ENCODE measurements at regions not wholly inside any gene's neighbourhood (a gene's known extent, or its start where the extent isn't known, plus 50 kb on each side); places are given as distances from the start of the nearest gene placed in this dataset.

DNA sequence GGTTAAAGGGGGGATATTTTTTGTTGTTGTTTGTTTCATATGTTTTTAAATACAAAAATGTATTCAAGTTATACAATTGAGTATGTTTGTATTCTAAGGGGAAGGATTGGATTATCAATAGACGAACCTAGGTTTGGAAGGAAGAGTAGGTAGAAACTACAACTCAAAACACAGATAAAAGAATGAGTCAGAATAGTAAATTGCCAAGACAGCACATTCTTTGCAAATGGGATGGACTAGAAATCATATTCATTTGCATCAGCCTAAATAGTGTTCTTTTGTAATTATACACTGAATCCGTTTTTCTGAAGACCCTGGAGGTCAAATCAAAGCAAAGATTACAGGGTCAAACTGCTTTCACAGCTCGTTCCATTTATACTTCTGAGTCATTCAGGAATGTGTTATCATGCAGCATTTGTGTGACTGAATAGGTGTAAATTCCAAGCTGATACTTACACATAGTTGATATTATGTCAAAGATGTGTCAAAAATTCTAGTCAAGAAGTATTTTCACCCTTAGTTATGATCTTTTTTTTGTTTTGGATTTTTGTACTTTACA, 273.3 kb upstream of the FAT4 start (continued):
- TF ChIP-seq, protein P1, sequence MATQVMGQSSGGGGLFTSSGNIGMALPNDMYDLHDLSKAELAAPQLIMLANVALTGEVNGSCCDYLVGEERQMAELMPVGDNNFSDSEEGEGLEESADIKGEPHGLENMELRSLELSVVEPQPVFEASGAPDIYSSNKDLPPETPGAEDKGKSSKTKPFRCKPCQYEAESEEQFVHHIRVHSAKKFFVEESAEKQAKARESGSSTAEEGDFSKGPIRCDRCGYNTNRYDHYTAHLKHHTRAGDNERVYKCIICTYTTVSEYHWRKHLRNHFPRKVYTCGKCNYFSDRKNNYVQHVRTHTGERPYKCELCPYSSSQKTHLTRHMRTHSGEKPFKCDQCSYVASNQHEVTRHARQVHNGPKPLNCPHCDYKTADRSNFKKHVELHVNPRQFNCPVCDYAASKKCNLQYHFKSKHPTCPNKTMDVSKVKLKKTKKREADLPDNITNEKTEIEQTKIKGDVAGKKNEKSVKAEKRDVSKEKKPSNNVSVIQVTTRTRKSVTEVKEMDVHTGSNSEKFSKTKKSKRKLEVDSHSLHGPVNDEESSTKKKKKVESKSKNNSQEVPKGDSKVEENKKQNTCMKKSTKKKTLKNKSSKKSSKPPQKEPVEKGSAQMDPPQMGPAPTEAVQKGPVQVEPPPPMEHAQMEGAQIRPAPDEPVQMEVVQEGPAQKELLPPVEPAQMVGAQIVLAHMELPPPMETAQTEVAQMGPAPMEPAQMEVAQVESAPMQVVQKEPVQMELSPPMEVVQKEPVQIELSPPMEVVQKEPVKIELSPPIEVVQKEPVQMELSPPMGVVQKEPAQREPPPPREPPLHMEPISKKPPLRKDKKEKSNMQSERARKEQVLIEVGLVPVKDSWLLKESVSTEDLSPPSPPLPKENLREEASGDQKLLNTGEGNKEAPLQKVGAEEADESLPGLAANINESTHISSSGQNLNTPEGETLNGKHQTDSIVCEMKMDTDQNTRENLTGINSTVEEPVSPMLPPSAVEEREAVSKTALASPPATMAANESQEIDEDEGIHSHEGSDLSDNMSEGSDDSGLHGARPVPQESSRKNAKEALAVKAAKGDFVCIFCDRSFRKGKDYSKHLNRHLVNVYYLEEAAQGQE (IDR thresholded peaks at IDR 0.05; ENCODE audit: low read depth, low read length) = no peak
- no peak for TF ChIP-seq NFYB (IDR thresholded peaks at IDR 0.05; ENCODE audit: insufficient read depth, low read depth, low read length)
- TF ChIP-seq TCF7 (IDR thresholded peaks at IDR 0.05; ENCODE audit: borderline replicate concordance) = no peak
- no peak for TF ChIP-seq RUNX3 (IDR thresholded peaks at IDR 0.05; ENCODE audit: low read length)
- TF ChIP-seq, protein P2, sequence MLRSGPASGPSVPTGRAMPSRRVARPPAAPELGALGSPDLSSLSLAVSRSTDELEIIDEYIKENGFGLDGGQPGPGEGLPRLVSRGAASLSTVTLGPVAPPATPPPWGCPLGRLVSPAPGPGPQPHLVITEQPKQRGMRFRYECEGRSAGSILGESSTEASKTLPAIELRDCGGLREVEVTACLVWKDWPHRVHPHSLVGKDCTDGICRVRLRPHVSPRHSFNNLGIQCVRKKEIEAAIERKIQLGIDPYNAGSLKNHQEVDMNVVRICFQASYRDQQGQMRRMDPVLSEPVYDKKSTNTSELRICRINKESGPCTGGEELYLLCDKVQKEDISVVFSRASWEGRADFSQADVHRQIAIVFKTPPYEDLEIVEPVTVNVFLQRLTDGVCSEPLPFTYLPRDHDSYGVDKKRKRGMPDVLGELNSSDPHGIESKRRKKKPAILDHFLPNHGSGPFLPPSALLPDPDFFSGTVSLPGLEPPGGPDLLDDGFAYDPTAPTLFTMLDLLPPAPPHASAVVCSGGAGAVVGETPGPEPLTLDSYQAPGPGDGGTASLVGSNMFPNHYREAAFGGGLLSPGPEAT (IDR thresholded peaks at IDR 0.05; ENCODE audit: low read depth) = no peak
- TF ChIP-seq SIX5 (IDR thresholded peaks at IDR 0.05; ENCODE audit: low read depth, low read length, severe bottlenecking) = no peak
- no peak for TF ChIP-seq NRF1 (conservative IDR thresholded peaks at IDR 0.05; ENCODE audit: low read depth, low read length)
- no peak for TF ChIP-seq BACH1 (IDR thresholded peaks at IDR 0.05; ENCODE audit: borderline replicate concordance)

DNA sequence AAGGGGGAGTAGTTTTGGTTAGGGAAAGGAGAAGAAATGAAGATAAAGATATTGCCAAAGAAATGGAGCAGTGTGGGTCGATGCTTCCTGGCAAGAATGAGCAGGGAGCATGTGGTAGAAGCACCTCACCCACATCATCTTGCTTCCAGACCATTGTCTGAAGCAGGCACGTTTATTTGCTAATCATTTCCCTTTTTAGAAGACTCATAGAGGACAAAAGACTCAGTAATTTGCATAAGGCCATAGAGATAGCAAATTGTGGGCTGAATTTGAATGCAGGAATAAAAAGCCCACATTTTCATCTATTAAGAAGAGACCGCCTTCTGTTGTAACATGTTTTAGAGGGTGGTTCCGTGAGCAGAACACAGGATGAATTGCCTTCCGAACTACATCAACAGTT, 275.2 kb upstream of the FAT4 start:
- no peak overlapping the region for H3K4me3 ChIP-seq
- ATAC-seq (no peak), FAIRE-seq (no peak), DNase-seq (ENCODE audit: low read depth, low spot score) (no peak)
- no peaks in the 10 kb centered on the region for H4K20me1 ChIP-seq (ENCODE audit: control insufficient read depth, insufficient read depth)
- no peaks in the 10 kb centered on the region for H3K36me3 ChIP-seq (ENCODE audit: control insufficient read depth in 2 of 2, insufficient read depth in 2 of 2, low read length in 1 of 2)
- intact Hi-C loops (cut with micrococcal nuclease; ENCODE audit: unreplicated experiment) = no loop called here
- no peak overlapping the region for H3K4me2 ChIP-seq (ENCODE audit: control insufficient read depth, insufficient read depth)
- CTCF ChIA-PET = no interaction called here
- in situ Hi-C loops (cut with MboI) = no loop called here
- H3K27me3 ChIP-seq (replicated peaks in 1 of 2; ENCODE audit: control insufficient read depth in 2 of 2, insufficient read depth in 2 of 2, low read length in 1 of 2) = no peaks in the 10 kb centered on the region
- H3K9ac ChIP-seq (ENCODE audit: control insufficient read depth, insufficient read depth, low read length) = no peak overlapping the region
- H3K9me3 ChIP-seq (replicated peaks; ENCODE audit: control insufficient read depth, insufficient read depth, low read length) = no peaks in the 10 kb centered on the region
- POLR2A ChIA-PET = no interaction called here
- H2AFZ ChIP-seq (ENCODE audit: control insufficient read depth, low read depth, low read length) = no peak overlapping the region
- H3K27ac ChIP-seq (ENCODE audit: control insufficient read depth, insufficient read depth) = no peak overlapping the region
- WGBS (ENCODE audit: insufficient coverage, insufficient replicate concordance, low lambda C conversion rate, missing lambda C conversion rate) = 58% methylated on average over 5 of the region's 5 CpGs
- no peaks in the 10 kb centered on the region for H3K79me2 ChIP-seq (ENCODE audit: control insufficient read depth, insufficient read depth, low read length)
- SMC1A ChIA-PET (ENCODE audit: uncharacterized antibody, unreplicated experiment) = no interaction called here
- BruUV-seq (replicated peaks) = no TSS peak
- RAD21 ChIA-PET (ENCODE audit: unreplicated experiment) = no interaction called here
- no peaks in the 10 kb centered on the region for H3K4me1 ChIP-seq (ENCODE audit: control insufficient read depth, insufficient read depth, low read length)
- TF ChIP-seq SUPT20H (IDR thresholded peaks at IDR 0.05; ENCODE audit: borderline replicate concordance, control insufficient read depth, low read depth, low read length) (no peak), BCL11A (IDR thresholded peaks at IDR 0.05; ENCODE audit: low read depth, low read length) (no peak), CBX5 (IDR thresholded peaks at IDR 0.05; ENCODE audit: low read depth) (no peak), NBN (IDR thresholded peaks at IDR 0.05) (no peak), BMI1 (IDR thresholded peaks at IDR 0.05; ENCODE audit: borderline replicate concordance) (no peak)
- TF ChIP-seq, protein P3, sequence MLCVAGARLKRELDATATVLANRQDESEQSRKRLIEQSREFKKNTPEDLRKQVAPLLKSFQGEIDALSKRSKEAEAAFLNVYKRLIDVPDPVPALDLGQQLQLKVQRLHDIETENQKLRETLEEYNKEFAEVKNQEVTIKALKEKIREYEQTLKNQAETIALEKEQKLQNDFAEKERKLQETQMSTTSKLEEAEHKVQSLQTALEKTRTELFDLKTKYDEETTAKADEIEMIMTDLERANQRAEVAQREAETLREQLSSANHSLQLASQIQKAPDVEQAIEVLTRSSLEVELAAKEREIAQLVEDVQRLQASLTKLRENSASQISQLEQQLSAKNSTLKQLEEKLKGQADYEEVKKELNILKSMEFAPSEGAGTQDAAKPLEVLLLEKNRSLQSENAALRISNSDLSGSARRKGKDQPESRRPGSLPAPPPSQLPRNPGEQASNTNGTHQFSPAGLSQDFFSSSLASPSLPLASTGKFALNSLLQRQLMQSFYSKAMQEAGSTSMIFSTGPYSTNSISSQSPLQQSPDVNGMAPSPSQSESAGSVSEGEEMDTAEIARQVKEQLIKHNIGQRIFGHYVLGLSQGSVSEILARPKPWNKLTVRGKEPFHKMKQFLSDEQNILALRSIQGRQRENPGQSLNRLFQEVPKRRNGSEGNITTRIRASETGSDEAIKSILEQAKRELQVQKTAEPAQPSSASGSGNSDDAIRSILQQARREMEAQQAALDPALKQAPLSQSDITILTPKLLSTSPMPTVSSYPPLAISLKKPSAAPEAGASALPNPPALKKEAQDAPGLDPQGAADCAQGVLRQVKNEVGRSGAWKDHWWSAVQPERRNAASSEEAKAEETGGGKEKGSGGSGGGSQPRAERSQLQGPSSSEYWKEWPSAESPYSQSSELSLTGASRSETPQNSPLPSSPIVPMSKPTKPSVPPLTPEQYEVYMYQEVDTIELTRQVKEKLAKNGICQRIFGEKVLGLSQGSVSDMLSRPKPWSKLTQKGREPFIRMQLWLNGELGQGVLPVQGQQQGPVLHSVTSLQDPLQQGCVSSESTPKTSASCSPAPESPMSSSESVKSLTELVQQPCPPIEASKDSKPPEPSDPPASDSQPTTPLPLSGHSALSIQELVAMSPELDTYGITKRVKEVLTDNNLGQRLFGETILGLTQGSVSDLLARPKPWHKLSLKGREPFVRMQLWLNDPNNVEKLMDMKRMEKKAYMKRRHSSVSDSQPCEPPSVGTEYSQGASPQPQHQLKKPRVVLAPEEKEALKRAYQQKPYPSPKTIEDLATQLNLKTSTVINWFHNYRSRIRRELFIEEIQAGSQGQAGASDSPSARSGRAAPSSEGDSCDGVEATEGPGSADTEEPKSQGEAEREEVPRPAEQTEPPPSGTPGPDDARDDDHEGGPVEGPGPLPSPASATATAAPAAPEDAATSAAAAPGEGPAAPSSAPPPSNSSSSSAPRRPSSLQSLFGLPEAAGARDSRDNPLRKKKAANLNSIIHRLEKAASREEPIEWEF (IDR thresholded peaks at IDR 0.05; ENCODE audit: insufficient replicate concordance, low read depth, low read length) = no peak

All from GM12878 (cell line).